ENCODE measurements at regions not wholly inside any gene's neighbourhood (a gene's known extent, or its start where the extent isn't known, plus 50 kb on each side); places are given as distances from the start of the nearest gene placed in this dataset.

DNA sequence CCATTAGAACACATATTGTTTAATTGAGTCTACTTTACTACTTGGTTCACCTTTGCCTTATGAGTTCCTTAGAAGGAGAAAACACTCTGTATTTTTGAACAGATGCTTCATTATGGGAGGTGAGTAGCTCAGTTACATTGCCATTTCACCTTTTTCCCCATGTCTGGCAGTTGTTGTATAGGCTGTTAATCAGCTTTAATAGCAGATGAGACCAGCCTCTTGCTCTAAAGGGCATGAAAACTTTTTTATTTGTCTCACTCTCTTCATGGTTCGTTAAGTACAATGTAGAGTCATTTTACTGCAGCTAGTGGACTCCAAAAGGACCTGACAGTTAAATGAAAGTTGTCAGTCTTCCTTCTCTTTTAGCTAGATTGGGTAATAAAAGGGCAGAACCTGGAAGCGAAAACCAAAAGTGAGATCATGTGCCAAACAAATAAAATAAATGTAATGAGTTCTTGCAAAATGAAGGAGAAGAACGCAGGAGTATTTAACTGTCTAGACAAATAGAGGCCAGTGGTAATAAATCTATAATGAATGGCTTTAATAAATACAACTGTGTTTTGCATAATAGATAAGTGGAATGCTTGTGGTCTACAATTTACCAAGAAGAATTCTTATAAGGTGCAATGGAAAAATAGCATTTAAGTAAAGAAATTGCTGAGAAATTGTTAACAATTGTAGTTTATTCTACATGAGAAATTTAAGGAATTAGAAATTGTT, 180.0 kb upstream of the NEGR1 start:
- TF ChIP-seq SMC3 (conservative IDR thresholded peaks at IDR 0.05; ENCODE audit: poor library complexity) (no peak), EP300 (conservative IDR thresholded peaks at IDR 0.05; ENCODE audit: poor library complexity, severe bottlenecking) (no peak), RAD21 (conservative IDR thresholded peaks at IDR 0.05) (no peak), MXI1 (conservative IDR thresholded peaks at IDR 0.05; ENCODE audit: poor library complexity, severe bottlenecking) (no peak), TAF1 (IDR thresholded peaks at IDR 0.05; ENCODE audit: low read depth) (no peak), POLR2AphosphoS5 (IDR thresholded peaks at IDR 0.05) (no peak), EZH2 (IDR thresholded peaks at IDR 0.05; ENCODE audit: borderline replicate concordance, insufficient read depth, low read length, poor library complexity, severe bottlenecking) (no peak)
- TF ChIP-seq, protein P1, sequence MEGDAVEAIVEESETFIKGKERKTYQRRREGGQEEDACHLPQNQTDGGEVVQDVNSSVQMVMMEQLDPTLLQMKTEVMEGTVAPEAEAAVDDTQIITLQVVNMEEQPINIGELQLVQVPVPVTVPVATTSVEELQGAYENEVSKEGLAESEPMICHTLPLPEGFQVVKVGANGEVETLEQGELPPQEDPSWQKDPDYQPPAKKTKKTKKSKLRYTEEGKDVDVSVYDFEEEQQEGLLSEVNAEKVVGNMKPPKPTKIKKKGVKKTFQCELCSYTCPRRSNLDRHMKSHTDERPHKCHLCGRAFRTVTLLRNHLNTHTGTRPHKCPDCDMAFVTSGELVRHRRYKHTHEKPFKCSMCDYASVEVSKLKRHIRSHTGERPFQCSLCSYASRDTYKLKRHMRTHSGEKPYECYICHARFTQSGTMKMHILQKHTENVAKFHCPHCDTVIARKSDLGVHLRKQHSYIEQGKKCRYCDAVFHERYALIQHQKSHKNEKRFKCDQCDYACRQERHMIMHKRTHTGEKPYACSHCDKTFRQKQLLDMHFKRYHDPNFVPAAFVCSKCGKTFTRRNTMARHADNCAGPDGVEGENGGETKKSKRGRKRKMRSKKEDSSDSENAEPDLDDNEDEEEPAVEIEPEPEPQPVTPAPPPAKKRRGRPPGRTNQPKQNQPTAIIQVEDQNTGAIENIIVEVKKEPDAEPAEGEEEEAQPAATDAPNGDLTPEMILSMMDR (IDR thresholded peaks at IDR 0.05; ENCODE audit: poor library complexity, severe bottlenecking), result no peak
- TF ChIP-seq, protein P2, sequence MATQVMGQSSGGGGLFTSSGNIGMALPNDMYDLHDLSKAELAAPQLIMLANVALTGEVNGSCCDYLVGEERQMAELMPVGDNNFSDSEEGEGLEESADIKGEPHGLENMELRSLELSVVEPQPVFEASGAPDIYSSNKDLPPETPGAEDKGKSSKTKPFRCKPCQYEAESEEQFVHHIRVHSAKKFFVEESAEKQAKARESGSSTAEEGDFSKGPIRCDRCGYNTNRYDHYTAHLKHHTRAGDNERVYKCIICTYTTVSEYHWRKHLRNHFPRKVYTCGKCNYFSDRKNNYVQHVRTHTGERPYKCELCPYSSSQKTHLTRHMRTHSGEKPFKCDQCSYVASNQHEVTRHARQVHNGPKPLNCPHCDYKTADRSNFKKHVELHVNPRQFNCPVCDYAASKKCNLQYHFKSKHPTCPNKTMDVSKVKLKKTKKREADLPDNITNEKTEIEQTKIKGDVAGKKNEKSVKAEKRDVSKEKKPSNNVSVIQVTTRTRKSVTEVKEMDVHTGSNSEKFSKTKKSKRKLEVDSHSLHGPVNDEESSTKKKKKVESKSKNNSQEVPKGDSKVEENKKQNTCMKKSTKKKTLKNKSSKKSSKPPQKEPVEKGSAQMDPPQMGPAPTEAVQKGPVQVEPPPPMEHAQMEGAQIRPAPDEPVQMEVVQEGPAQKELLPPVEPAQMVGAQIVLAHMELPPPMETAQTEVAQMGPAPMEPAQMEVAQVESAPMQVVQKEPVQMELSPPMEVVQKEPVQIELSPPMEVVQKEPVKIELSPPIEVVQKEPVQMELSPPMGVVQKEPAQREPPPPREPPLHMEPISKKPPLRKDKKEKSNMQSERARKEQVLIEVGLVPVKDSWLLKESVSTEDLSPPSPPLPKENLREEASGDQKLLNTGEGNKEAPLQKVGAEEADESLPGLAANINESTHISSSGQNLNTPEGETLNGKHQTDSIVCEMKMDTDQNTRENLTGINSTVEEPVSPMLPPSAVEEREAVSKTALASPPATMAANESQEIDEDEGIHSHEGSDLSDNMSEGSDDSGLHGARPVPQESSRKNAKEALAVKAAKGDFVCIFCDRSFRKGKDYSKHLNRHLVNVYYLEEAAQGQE (IDR thresholded peaks at IDR 0.05; ENCODE audit: borderline replicate concordance), result no peak
- Histone ChIP-seq H3F3A (ENCODE audit: insufficient read depth, low read length, poor library complexity, severe bottlenecking) (no peaks in the 10 kb centered on the region), H3K4me2 (ENCODE audit: low read length) (no peak overlapping the region), H3K9ac (ENCODE audit: low read length) (no peak overlapping the region), H3K27me3 (ENCODE audit: insufficient read depth, low read depth, low read length) (no peaks in the 10 kb centered on the region), H3K79me2 (replicated peaks; ENCODE audit: insufficient read depth, low read length) (no peaks in the 10 kb centered on the region), H3K36me3 (ENCODE audit: insufficient read depth, low read length) (no peaks in the 10 kb centered on the region), H3K9me3 (ENCODE audit: low read length) (no peaks in the 10 kb centered on the region), H2AFZ (ENCODE audit: low read depth, low read length) (no peak overlapping the region), H3K4me3 (ENCODE audit: low read length) (no peak overlapping the region), H3K9me2 (ENCODE audit: insufficient read depth, low read length) (no peaks in the 10 kb centered on the region), H3K27ac (ENCODE audit: low read length) (no peak overlapping the region), H4K20me1 (ENCODE audit: insufficient read depth) (no peaks in the 10 kb centered on the region)

DNA sequence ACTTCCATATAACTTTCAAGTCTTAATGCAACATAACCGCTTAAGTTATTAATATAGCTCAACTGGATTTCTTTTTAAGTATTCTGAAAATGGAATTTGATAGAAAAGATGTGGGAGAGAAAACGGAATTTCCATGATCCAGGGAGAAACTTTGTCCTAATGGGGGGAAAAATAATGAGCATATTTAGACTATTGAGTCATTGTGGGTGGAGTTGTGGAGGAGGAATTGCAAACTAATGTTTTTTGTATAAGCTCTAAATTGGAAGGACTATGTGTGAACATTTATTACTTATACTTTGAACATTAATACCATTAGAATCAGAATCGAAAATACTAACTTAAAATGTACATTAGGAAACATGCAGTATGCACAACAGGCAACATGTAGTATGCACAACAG, 159.9 kb upstream of the NEGR1 start:
- H3K4me2 ChIP-seq (ENCODE audit: low read length), result no peak overlapping the region
- H3K79me2 ChIP-seq (replicated peaks; ENCODE audit: insufficient read depth, low read length), result no peaks in the 10 kb centered on the region
- H4K20me1 ChIP-seq (ENCODE audit: insufficient read depth), result no peaks in the 10 kb centered on the region
- no peak overlapping the region for H3K4me3 ChIP-seq (ENCODE audit: low read length)
- H3F3A ChIP-seq (ENCODE audit: insufficient read depth, low read length, poor library complexity, severe bottlenecking), result no peaks in the 10 kb centered on the region
- no peaks in the 10 kb centered on the region for H3K27me3 ChIP-seq (ENCODE audit: insufficient read depth, low read depth, low read length)
- H3K9me3 ChIP-seq (ENCODE audit: low read length), result no peaks in the 10 kb centered on the region
- no peak overlapping the region for H3K27ac ChIP-seq (ENCODE audit: low read length)
- no peak for TF ChIP-seq TAF1 (IDR thresholded peaks at IDR 0.05; ENCODE audit: low read depth)
- TF ChIP-seq SMC3 (conservative IDR thresholded peaks at IDR 0.05; ENCODE audit: poor library complexity), result no peak
- no peak for TF ChIP-seq RAD21 (conservative IDR thresholded peaks at IDR 0.05)
- no peak for TF ChIP-seq EP300 (conservative IDR thresholded peaks at IDR 0.05; ENCODE audit: poor library complexity, severe bottlenecking)
- no peak for TF ChIP-seq POLR2AphosphoS5 (IDR thresholded peaks at IDR 0.05)
- TF ChIP-seq, protein P1 (IDR thresholded peaks at IDR 0.05; ENCODE audit: poor library complexity, severe bottlenecking), result no peak
- TF ChIP-seq MXI1 (conservative IDR thresholded peaks at IDR 0.05; ENCODE audit: poor library complexity, severe bottlenecking), result no peak
- TF ChIP-seq, protein P2 (IDR thresholded peaks at IDR 0.05; ENCODE audit: borderline replicate concordance), result no peak
- TF ChIP-seq EZH2 (IDR thresholded peaks at IDR 0.05; ENCODE audit: borderline replicate concordance, insufficient read depth, low read length, poor library complexity, severe bottlenecking), result no peak
- no peaks in the 10 kb centered on the region for H3K36me3 ChIP-seq (ENCODE audit: insufficient read depth, low read length)
- no peak overlapping the region for H3K9ac ChIP-seq (ENCODE audit: low read length)
- no peak overlapping the region for H2AFZ ChIP-seq (ENCODE audit: low read depth, low read length)
- H3K9me2 ChIP-seq (ENCODE audit: insufficient read depth, low read length), result no peaks in the 10 kb centered on the region
